HG02623 (cell line): ENCODE measurements at regions not wholly inside any gene's neighbourhood (a gene's known extent, or its start where the extent isn't known, plus 50 kb on each side); places are given as distances from the start of the nearest gene placed in this dataset.

ENCODE experiments used
- ATAC-seq: cut with Tn5 transposase; IDR thresholded peaks from one replicate; pipeline ENCODE4 v1.9.1; 2021; ENCODE audit warnings: moderate library complexity; ENCODE audit not compliant: unreplicated experiment

DNA sequence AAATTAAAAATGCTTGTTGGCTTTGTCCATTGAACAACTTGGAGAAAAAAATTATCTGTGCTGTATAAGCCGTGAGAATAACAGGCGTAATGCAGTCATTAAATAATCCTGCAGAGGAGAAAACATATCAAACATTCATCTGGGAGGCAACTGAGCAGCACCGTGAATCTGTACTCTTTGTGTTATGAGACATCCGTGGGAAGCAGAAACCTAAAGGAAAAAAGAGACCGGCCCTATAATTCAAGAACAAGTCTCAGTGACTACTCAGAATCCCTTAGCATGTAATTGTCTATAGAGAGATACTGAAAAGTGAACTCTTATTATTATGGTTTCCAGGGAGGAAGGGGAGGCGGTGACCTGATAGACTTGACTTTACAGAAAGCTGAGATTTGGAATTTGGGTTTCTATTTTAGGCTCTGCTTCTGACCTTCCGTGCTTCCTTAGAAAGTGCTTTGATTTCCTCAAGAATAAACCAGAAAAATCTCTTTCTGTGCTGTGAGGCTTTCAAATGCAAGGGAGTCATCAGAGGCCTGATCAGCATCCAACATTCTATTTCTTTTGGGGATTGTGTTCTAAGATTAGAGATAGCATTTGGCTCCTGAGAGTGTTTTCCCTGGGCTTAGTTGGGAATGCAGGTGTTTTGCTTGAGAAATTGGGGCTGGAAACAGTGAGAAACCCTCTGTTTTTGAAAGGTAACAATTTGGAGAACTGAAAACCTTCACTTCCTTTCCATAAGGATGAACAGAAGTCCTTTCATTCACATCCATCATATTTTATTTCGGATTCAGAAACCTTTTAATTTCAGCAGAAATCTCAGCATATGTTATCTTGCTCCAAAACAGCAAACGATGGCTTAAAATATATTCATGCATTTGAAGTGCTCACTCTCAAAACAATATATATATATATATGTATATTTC is 296.7 kb downstream of the CSNK1G3 start:
- no peak for ATAC-seq

GRCh38 chr5:123807177-123807945 is 295.4 kb downstream of the CSNK1G3 start:
- ATAC-seq = no peak

DNA sequence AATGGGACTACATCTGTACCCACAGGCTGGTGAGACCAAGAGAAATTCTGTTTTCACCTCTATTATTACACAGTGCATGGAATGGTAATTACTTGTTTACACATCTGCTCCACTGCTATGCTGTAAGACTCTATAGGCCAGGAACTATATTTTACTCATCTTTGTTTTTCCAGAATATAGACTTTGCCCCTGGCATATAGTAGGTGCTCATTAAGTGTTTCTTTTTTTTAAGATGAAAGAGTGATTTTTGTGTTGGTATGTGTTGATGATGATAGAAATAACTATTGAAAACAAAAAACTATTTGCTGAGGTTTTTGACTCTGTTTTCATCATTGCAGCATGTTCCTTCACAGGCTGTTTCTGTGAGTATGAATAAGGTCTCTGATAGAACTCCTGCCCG is 294.7 kb downstream of the CSNK1G3 start:
- ATAC-seq = no peak

GRCh38 chr5:123805300-123805699 is 293.3 kb downstream of the CSNK1G3 start:
- no peak for ATAC-seq

DNA sequence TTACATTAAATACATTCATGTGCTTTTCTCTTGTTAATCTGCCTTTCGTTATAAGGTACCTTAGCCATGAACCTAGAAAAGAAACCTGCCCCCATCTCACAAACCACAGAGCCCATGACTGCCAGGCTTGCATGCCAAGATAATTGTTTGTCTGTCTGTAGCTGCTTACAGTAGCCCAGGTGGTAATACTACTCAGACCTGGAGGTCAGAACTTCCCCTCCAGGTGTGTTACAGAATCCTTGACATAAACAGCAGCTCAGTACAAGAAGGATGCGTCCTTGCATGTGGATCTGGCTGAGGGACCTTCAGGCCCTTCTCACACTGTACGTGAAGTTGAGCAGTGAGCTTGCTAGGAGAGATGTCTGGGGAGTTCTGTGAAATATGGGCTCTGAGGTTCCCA is 291.4 kb downstream of the CSNK1G3 start:
- no peak for ATAC-seq

GRCh38 chr5:123802298-123802951 is 290.4 kb downstream of the CSNK1G3 start:
- ATAC-seq = no peak

DNA sequence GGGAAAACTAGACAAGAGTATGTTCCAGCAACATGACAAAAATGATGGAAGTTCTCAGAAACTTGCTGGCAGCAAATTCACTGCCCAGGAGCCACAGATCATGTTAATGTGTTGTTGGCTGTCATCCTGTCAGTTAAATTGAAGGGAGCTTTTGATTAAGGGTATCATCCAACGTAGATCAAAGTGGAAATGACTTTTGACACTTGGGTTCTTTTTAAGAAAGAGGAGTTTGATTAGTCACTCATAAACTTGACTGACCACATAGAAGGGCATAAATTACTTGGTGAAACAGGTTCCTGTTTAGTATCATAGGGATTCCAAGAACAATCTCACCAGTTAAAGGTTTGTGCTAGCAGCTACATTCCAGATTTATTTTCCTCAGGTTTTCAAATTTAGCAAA is 288.7 kb downstream of the CSNK1G3 start:
- ATAC-seq = no peak

- ATAC-seq = no peak
Observed at GRCh38 chr5:123795688-123796087, 283.7 kb downstream of the CSNK1G3 start.

GRCh38 chr5:123790226-123790625 is 278.2 kb downstream of the CSNK1G3 start:
- no peak for ATAC-seq

DNA sequence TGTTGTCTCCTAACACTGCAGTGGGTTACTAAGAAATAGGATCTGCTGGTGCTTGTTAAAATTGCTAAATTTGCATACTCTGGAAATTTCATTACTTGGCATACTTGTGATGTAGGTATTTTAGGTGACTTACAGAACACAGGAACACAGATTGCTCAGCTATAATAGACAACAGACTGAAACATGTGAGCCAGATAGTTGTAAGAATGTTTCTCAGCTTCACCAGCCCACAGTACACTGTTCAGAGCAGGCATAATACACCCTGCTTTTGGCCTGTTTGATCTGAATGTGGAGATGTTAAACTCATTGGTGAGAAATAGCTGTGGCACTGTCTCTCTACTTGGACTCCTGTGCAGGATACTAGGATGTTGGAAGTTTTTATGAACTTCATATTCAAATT is 275.7 kb downstream of the CSNK1G3 start:
- no peak for ATAC-seq

GRCh38 chr5:123787136-123787535 is 275.2 kb downstream of the CSNK1G3 start:
- ATAC-seq = no peak

DNA sequence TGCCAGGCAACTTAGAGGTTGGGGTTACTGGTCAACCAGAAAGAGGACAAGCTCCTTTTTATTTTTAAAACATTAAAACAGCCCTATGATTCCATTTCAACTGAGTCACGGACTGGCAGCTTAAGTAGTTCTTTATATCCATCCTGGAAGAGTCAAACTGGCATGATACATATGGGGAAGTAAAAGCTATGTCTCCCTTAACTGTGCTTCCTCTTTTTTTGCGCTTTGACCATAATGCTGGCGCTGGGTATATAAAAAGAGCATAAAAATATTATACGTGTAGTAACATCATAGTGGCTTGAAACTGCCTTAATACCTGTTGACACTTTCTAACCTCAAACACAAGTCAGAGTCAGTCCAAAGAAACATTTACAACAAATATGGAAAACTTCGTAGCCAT is 274.4 kb downstream of the CSNK1G3 start:
- ATAC-seq = no peak

DNA sequence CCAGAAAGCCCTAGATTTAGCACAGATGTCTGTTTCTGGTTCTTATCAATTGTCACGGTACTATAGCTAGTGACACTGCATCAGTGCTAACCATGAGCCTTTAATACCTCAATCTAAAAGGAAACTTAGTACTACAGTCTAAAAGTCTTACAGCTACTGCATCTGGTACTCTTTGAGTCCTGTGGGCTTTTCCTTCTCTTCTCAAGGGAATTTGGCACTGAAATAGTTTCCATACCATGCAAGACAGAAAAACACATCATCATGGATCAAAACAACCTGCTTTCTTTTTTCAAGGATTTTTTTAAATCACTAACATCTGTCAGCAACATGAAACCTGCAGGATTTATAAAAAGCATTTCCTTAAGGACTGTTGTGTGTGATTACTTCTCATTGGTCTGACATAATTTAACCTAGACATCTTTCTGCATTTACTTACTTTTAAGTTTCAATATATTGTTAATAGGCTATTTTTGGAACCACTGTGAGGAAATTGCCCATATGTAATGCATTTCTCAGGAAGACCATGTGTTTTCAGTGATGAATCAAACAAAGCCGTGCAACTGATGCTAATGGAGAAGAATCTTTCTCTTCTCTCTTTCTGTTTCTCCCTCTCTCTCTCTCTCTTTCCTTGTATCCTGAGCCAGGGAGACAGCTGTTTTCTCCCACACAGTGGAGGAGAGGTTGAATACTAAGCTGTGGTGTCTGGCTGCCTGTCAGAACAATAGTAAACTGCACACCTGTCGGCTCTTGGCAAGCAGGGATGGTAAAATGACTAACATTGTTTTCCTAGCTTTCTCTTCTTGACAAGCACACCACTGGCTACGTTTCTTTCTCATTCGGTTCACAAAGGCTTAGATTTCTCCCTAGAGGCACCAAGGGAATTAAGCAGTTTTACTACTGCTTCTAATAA is 273.4 kb downstream of the CSNK1G3 start:
- no peak for ATAC-seq

DNA sequence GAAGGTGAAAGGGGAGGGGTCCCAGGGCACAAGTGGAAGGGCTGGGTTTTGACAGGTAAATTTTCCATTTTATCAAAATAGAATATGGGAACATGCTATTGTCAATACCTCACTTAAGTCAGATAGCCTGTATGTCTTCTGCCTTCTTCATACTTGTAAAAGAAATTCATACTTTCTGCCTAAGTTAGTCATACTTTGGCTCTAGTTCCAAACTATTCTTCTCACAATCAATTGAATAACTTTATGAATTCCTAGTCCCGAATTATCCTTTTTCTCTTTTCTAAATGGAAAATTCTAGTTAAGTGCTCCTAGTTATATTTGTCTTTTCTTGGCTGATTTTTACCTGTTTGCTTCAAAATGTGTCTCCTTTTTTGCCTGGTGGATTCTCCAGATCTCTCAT is 271.4 kb downstream of the CSNK1G3 start:
- ATAC-seq = no peak

GRCh38 chr5:123778641-123779040 is 266.7 kb downstream of the CSNK1G3 start:
- no peak for ATAC-seq

DNA sequence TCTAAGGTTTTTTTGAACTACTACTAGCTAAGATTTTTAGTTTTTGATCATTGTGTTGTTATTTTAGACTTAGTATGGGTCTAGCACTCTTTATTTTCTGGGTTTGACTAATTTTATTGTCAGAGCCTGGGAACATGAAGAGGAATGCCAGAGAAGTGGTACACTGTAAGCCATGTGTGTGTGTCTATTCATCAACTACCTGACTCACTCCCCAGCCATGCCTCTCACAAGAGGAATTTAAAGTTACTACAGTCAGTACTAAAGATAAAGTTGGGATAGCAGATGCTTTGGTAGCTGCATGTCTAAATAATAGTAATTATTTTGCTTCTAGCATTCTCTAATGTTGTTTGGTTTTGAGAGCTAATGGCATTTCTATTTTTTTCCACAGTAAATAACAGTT is 264.8 kb downstream of the CSNK1G3 start:
- ATAC-seq = no peak

DNA sequence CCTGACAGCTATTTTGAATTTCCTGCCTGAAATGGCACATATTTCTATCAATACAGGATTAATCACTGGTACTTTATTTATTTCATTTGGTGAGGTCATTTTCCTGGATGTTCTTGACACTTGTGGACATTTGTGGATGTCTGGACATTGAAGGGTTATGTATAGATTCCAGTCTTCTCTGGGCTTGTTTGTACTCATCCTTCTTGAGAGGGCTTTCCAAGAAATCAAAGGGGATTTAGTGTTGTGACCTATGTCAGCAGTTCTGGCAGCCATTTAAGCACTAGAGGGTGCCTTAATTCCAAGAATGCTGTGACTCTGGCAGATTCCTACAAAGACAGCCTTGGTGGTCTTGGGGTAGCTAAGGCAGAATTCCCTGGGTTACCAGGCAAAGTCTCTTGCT is 259.7 kb downstream of the CSNK1G3 start:
- no peak for ATAC-seq

DNA sequence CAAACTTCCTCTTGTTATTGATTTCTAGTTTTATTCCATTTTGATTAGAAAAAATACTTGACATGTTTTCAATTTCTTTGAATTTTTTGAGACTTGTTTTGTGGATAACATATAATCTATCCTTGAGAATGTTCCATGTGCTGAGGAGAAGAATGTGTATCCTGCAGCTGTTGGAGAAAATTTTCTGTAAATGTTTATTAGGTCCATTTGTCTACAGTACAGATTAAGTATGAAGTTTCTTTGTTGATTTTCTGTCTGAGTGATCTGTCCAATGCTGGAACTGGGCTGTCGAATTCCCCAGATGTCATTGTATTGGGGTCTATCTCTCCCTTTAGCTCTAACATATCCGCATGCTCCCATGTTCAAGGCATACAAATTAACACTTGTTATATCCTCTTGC is 251.2 kb downstream of the CSNK1G3 start:
- no peak for ATAC-seq

- no peak for ATAC-seq
Observed at GRCh38 chr5:123756816-123757215, 244.8 kb downstream of the CSNK1G3 start.

DNA sequence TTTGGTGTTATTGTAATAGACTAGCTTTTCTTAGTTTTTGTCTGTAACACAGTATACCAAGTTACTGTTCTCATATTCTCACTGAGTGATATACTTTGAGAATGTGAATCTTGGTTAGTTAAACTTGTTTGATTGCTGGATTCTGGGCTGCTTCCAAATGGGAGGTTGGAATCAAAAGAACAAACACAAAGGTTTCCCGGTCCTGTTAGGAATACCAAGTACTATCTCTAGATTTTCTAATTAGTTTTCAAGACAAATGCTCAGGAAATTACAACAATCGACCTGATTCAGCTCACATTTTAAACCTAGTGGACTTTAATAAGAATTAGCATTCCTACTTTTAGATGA is 244.3 kb downstream of the CSNK1G3 start:
- no peak for ATAC-seq
